Cardiac septum (tissue), 1 donor: ENCODE measurements at regions not wholly inside any gene's neighbourhood (a gene's known extent, or its start where the extent isn't known, plus 50 kb on each side); places are given as distances from the start of the nearest gene placed in this dataset.

Experiments
- DNase-seq: peaks from one replicate; pipeline ENCODE4 v3.0.0-alpha.2; 2020; ENCODE audit warnings: low spot score
- intact Hi-C: fragments of 100-400 bp; cut with DNase I; formaldehyde crosslinking; loops from one replicate; pipeline ENCODE4 v1.14.0; 2022
- donor health status: DM: no; HTN: no; CAD: no.

DNA sequence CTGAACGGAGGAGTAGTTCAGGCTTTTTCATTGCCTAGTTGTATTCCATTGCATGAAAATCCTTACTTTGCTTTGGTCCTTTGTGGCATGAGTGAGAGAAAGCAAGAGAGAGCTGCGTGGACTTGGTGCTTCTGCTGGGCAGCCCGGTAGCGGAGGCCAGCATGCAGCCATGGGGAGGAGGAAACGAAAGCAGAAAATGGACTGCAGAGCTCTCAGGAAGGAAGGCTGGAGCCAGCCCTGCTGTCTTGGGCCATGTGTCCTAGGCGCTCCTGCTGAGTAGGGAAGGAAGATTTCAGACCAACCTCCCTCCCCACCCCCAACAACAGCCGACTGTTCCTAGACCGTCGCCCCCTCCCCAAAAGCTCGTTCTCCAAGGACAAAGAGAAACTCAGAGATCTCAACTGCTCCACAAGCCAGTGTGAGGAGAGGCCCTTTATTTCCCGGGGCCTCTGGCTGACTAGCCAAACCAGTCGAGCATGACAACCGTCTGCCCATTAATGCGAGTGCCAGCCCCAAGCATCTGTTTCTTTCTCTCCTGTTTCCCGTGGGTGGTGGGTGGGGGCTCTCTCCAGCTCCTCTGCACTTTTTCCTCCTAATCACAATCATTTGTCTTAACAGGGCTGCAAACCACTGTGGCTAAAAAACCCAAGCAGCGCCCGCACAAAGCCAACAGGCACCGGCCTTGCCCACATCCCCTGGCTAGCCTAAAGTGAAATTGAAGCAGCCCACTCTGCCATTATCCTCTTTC is 66.8 kb upstream of the FZD7 start:
- intact Hi-C loops: no loop called here
- DNase-seq: peak; percentile 44

GRCh38 chr2:201968050-201968449 is 65.6 kb upstream of the FZD7 start:
- DNase-seq: no peak
- intact Hi-C loops: no loop called here

GRCh38 chr2:201968476-201968875 is 65.2 kb upstream of the FZD7 start:
- intact Hi-C loops: no loop called here

GRCh38 chr2:201969241-201969937 is 64.3 kb upstream of the FZD7 start:
- no peak for DNase-seq
- intact Hi-C loops: no loop called here

More at GRCh38 chr2:201968476-201968875, 65.2 kb upstream of the FZD7 start:
- peak; percentile 69 for DNase-seq

DNA sequence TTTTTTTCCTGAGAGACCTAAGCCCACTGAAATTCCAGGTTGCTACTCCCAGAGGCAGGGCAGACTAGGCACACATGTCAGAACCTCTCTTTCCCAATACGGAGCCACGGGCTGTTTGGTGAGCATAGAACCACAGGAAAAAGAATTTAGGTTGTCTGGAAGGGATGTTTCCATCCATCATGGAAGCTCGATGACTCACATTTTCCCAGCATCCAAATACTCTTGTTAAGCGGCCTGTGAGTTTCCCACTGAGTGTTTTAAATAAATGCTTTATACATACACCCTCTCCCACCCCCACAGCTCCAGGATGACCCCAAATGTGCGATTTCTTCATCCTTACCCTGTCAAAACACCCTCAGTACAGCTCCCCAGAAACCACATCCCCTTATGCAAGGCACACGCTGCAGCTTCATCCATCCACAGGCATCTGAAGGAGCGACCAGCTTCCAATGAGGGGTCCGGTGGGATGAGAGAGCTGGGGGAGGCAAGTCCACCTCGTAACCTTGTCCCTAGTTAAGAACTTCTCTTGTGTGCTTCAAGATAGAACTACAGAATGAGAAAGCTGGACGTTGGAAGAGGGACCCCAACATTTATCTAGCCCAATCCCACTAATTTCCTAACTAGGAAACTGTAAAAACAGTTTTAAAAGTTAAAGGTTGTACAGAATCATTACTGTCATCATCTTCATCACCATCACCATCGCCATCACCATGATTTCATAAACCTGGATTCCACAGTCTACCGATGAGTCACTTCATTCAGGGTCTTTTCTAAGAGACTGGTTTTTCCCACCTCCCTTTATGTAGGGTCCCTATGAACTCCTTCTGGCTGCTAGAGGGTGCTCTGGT is 63.5 kb upstream of the FZD7 start:
- DNase-seq: no peak
- intact Hi-C loops: loop anchor here (2.0 kb wide), 1 partner anchor 39 kb away; no protein-coding TSS in a partner anchor

GRCh38 chr2:201970786-201971108 is 62.9 kb upstream of the FZD7 start:
- intact Hi-C loops: loop anchor here (2.0 kb wide), 1 partner anchor 38 kb away; no protein-coding TSS in a partner anchor
- no peak for DNase-seq

- intact Hi-C loops: loop anchor here (2.0 kb wide), 1 partner anchor 37 kb away; no protein-coding TSS in a partner anchor
- no peak for DNase-seq
These were observed 62.0 kb upstream of the FZD7 start for GRCh38 chr2:201971531-201972228.

GRCh38 chr2:201972621-201973255 is 60.9 kb upstream of the FZD7 start:
- no peak for DNase-seq
- intact Hi-C loops: no loop called here

DNA sequence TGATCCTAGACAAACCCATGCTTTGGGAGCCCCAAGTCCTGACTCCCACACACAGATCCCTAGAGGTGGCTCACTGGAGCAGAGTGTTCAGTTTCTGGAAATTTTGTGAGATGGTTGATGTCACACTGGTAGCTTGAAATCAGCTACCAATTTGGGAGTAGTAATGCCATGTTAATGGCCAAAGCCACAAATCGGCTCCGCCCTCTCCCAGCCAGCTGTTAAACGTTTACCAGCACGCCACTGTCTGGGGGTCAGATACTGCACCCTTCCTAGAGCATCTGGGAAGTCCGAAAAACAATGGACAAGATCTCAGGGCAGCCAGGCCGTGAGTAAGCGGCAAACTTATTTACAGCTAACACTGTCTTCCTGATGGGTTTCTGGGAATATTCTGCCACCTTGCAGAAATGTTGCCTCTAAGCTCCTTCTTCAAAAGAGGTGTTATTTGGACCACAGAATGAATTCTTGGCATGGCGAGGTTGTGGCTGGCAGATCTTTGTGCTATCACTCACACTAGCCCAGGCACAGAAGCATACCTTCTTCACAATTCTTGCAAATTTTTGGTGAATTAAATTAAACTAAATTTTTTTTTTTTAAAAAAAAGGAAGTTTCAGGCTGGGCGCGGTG is 60.2 kb upstream of the FZD7 start:
- no peak for DNase-seq
- intact Hi-C loops: no loop called here

DNA sequence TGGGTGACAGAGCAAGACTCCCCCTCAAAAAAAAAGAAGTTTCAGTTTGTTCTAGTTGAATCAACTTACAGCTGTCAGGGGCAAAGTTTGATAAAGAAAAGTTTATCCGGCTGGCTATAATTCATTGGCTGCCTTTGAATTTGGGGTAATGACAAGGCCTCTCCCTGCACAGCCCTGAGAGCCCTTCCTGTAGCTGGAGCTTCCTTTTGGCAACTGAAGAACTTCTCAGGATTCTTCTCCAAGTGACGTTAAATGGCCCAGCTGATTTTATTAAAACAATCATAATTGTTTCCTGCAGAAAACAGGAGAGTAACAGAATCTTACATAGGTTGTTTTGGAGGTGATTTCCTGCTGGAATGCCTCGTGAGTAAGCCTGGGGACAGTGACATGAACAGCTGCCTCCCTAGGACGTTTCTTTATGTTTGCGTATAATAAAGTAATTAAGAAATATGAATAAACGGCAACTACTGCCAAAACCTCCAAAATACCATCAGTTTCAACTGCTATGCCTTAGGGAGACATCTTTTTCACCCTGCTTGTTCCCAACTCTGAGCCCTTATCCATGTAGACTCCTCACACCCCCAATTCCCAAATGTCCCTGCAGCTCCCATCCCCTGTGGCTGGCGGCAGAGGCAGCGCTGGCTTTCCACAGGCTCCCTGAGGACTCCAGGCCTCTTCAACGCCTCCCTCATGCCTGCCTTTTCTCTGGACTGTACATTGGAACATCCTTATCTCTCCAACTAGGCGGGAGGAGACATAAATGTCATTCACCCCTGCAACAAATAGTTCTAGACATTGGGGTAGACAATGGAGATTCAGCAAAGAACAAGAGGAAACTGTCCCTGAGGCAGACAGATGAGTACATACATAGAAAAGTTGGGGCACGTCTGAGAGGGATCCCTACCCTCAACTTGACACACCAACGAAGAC is 59.2 kb upstream of the FZD7 start:
- intact Hi-C loops: no loop called here
- no peak for DNase-seq

GRCh38 chr2:201975434-201975833 is 58.2 kb upstream of the FZD7 start:
- peak; percentile 20 for DNase-seq
- intact Hi-C loops: no loop called here

GRCh38 chr2:201975964-201976612 is 57.6 kb upstream of the FZD7 start:
- intact Hi-C loops: no loop called here
- DNase-seq: peak; percentile 33

GRCh38 chr2:201977651-201978050 is 56.0 kb upstream of the FZD7 start:
- intact Hi-C loops: no loop called here
- DNase-seq: peak; percentile 9

DNA sequence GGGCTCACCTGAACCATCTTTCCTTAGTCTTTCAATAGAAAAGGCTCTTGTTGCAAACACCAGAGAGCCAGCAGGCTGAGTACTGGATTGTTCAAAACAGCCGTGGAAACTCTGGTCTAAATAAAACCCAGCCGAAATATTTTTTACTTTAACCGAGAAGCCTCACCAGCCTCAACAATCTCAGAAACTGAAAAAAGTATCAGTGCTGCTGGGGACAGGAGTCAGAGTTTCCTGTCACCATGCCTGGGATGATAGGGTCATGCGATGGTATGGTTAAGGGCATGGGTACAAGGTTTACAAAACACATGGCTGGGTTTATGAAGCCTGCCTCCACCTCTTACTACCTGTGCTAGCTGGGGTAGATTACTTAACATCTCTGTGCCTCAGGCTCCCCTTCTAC is 55.3 kb upstream of the FZD7 start:
- intact Hi-C loops: no loop called here
- DNase-seq: no peak

- intact Hi-C loops: no loop called here
- peak; percentile 24 for DNase-seq
These were observed 54.7 kb upstream of the FZD7 start for GRCh38 chr2:201978986-201979385.

GRCh38 chr2:201980389-201980821 is 53.2 kb upstream of the FZD7 start:
- peak; percentile 1 for DNase-seq
- intact Hi-C loops: no loop called here

- intact Hi-C loops: no loop called here
- DNase-seq: no peak
These were observed 52.7 kb upstream of the FZD7 start for GRCh38 chr2:201980946-201981345.
